Activated T-cell treated with anti-CD3 and anti-CD28 coated beads, Interleukin-2, amount 50 U/mL, for 48 hours (primary cell): ENCODE measurements at regions not wholly inside any gene's neighbourhood (a gene's known extent, or its start where the extent isn't known, plus 50 kb on each side); places are given as distances from the start of the nearest gene placed in this dataset.
"Not testable (repeated sequence)": the region's sequence is repeated elsewhere in the genome, so short reads cannot be mapped to it uniquely, and the experiment has no call there.

Experiments used
- DNase-seq, 2 experiments: peaks; one replicate each; pipeline ENCODE4 v3.0.0-alpha.2; 2020

GRCh38 chrX:87961471-87961870, 443.9 kb downstream of the KLHL4 start:
- no peak for DNase-seq

GRCh38 chrX:87968118-87968517, 450.5 kb downstream of the KLHL4 start:
- no peak for DNase-seq

DNA sequence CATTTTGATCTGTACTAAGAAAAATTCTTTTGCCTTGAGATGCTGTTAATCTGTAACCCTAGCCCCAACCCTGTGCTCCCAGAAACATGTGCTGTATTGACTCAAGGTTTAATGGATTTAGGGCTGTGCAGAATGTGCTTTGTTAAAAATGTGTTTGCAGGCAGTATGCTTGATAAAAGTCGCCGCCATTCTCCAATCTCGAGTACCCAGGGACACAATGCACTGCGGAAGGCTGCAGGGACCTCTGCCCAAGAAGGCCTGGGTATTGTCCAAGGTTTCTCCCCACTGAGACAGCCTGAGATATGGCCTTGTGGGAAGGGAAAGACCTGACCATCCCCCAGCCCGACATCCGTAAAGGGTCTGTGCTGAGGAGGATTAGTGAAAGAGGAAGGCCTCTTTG, 454.5 kb downstream of the KLHL4 start:
- not testable (repeated sequence) for DNase-seq

DNA sequence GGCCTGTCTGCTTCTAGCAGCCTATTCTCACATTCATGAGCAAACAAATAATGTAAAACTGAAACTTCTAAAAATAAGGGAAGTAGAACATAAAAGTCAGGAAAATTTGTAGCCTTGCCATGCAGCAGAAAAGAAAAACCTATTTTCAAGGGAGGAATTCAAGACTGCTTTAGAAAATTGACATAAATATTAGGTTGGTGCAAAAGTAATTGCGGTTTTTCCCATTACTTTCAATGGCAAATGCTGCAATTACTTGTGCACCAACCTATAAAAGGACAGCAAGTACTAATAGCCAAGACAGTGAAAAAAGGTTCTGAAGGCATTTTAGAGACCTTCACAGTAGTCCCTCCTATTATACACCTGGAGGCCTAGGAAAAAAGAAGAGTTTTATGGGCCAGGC, 457.8 kb downstream of the KLHL4 start:
- no peak for DNase-seq

DNA sequence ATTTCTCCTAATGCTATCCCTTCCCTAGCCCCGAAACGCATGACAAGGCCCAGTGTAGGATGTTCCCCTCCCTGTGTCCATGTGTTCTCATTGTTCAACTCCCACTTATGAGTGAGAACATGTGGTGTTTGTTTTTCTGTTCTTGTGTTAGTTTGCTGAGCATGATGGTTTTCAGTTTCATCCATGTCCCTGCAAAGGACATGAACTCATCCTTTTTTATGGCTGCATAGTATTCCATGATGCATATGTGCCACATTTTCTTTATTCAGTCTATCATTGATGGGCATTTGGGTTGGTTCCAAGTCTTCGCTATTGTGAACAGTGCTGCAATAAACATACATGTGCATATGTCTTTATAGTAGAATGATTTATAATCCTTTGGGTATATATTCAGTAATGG, 490.3 kb downstream of the KLHL4 start:
- DNase-seq: not testable (repeated sequence)

DNA sequence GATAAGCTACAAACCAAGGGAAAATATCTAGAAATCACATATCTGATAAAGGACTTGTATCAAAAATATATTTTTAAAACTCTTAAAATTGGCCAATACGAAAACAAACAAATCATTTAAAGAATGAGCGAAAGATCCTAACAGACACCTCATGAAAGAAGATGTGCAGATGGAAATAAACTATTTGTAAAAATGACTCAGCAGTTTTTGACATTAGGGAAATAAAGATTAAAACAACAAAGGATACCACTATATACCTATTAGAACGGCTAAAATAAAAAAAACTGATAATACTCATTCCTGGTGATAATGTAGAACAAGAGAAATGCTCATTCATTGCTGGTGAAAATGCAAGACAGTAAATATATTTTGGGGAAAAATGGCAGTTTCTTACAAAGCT, 506.4 kb downstream of the KLHL4 start:
- DNase-seq: no peak

GRCh38 chrX:88072339-88073030, 554.9 kb downstream of the KLHL4 start:
- DNase-seq: no peak

DNA sequence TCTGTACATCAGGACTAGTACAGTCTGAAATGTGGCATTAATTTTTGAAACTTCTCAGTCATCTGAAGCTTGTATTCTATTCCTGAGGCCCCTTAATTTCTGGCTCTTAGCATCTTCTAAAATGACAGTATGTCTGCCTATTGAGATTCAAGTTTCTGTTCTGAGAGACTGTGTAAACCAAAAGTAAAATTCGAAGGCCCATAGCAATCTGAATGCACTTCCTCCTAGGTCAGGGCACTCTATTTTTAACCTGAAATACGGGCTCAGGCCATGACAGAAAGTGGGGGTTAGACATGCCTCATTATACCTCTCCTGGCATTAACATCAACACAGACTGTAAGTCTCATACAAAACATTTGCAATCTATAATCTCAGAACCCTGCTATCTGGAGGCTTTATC, 584.4 kb downstream of the KLHL4 start:
- DNase-seq: no peak

DNA sequence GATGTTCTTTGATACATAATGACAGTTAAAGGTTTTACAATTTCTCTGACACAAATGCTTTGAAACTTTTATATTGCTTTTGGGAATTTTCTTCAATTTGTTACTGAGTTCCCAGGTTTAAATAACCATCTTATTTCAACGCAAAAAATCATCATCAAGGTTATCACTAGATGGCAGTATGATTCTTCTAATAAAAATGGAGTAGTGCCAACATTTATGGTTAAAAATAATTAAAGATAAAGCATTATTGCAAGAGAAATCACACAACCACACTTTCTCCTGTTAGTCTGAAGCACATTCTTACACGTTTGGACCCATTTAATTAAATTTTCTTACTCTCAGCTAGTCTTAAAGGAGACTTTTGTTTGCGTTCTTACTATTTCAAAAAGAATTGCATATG, 611.3 kb upstream of the CPXCR1 start:
- no peak for DNase-seq

- no peak for DNase-seq
Measured at GRCh38 chrX:88136328-88136727, 610.7 kb upstream of the CPXCR1 start.

- no peak for DNase-seq
Measured at GRCh38 chrX:88146577-88146976, 600.4 kb upstream of the CPXCR1 start.

DNA sequence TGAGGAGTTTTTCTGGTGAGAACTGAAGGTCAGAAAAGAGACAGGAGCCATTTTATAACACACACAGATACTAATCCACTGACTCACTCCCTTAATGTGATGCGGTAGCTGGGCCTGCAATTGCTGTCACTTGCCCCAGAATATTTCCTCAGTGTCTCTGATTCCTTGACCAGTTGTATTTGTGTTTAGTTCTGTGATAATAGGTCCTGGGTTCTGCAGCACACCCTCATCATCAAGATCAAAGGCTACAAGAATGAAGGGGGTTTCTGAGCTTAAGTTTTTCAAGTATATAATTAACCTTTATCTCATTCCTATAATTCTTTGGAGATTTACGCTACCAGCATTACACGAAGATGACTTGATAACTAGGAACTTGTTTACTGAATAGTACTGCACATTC, 576.5 kb upstream of the CPXCR1 start:
- DNase-seq: no peak

DNA sequence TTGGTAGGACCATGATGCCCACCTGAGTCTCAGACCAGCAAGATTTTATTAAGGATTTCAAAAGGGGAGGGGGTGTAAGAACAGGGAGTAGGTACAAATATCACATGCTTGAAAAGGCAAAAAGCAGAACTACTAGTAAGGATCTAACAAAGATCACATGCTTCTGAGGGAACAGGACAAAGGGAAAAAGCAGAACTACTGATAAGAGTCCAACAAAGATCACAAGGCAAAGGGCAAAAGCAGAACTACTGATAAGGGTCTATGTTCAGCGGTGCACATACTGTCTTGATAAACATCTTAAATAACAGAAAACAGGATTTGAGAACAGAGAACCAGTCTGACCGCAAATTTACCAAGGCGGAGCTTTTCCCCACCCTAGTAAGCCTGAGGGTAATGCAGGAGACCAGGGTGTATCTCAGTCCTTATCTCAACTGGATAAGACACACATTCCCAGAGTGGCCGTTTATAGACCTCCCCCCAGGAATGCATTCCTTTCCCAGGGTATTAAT, 573.0 kb upstream of the CPXCR1 start:
- DNase-seq: not testable (repeated sequence)

DNA sequence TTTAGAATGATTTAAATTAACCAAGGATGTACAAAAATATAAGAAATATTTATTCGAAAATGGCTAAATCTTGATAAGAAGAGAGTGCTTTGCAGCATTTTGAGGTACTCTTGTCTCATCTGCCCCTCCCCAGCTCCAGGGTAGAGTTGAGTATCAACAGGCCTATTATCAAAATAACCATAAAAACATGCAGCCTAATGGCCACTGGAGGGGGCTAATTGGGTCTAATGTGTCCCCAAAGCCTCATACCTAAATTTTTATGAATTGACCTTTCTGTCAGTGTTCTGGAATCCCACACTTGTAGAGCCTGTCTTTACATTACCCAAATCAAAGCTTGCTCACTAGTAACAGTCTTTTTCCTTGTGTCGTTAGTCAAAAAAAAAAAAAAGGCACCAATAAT, 544.9 kb upstream of the CPXCR1 start:
- DNase-seq: no peak

- no peak for DNase-seq
Measured at GRCh38 chrX:88244066-88244465, 503.0 kb upstream of the CPXCR1 start.

GRCh38 chrX:88284844-88285243, 462.2 kb upstream of the CPXCR1 start:
- no peak for DNase-seq

DNA sequence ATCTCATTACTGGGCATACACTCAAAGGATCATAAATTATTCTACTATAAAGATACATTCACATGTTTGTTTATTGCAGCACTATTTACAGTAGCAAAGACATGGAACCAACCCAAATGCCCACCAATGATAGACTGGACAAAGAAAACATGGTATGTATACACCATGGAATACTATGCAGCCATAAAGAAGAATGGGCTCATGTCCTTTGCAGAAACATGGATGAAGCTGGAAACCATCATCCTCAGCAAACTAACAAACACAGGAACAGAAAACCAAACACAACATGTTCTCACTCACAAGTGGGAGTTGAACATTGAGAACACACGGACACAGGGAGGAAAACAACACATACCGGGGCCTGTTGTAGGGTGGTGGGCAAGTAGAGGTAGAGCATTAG, 433.1 kb upstream of the CPXCR1 start:
- DNase-seq: not testable (repeated sequence)

DNA sequence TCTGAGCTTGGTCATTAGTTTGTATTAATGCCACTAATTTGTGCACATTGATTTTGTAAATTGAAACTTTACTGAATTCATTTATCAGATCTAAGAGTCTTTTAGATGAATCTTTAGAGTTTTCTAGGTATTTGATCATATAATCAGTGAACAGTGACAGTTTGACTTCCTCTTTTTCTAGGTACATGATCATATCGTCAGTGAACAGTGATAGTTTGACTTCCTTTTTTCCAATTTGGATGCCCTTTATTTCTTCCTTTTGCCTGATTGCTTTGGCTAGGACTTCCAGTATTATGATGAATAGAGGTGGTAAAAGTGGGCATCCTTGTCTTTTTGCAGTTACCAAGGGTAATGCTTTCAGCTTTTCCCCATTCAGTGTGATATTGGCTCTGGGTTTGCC, 421.4 kb upstream of the CPXCR1 start:
- no peak for DNase-seq

DNA sequence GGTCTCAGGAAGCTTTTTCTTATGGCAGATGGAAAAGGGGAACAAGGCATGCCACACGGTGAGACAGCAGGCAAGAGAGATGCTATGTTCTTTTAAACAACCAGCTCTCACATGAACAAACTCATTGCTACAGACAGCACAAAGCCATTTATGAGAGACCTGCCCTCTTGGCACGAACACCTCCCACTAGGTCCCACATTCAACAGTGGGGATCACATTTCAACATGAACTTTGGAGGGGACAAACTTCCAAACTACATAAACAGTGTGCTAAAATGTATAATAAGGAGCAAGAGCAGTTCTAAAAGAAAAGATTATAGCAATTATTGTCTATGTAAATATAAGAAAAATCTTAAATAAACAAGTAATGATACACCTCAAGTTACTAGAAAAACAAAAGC, 391.8 kb upstream of the CPXCR1 start:
- no peak for DNase-seq

- DNase-seq: no peak
Measured at GRCh38 chrX:88366314-88366713, 380.7 kb upstream of the CPXCR1 start.

DNA sequence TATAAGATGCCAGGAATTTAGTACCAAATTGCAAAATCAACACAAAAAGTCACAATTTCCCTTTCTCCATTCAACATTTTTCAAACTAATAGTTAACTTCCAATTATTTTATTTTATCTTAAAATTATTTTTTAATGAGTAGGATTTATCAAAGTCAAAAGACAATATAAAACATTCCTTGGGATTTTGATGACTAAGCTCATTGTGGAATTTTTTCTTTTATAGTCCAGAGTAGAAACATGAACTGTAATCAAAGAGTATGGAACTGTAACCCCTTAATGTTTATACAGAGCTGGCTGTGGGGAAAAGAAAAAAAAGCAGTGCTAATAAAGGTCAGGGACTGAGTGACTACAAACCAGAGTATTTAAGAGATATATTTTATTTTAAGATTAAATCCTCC, 368.6 kb upstream of the CPXCR1 start:
- no peak for DNase-seq

DNA sequence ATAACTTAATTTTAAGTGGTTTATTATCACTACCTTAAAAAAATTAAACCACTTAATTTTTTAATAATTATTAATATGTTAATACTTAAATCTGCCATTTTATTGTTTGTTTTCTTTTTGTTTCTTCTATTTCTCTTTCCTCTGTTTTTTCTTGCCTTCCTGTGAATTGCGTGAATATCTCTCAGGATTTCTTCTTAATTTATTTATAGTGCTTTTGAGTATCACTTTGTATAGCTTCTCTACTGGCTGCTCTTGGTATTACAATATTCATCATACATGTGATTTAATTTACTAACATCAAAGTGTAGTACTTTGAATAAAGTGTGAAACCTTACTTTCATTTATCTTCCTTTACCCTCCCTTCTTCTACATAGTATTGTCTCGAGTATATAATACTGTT, 349.5 kb upstream of the CPXCR1 start:
- no peak for DNase-seq

DNA sequence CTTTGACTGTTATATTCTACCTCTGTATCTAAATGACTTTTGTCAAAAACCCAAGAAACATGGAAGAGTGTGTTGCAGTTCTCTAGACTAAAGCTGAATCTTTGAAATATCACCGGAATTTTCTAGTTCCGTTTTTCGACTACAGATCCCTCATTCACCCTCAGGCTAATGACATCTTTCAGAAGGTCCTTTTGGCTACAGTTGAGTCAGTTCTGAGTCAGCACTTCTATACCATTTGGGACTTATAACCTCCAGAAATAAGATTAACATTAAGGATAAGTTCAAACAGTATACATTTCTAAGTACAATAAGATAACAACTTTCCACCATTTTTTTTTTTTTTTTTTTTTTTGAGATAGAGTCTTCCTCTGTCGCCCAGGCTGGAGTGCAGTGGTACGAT, 331.0 kb upstream of the CPXCR1 start:
- DNase-seq: no peak

GRCh38 chrX:88416965-88417364, 330.1 kb upstream of the CPXCR1 start:
- DNase-seq: no peak

DNA sequence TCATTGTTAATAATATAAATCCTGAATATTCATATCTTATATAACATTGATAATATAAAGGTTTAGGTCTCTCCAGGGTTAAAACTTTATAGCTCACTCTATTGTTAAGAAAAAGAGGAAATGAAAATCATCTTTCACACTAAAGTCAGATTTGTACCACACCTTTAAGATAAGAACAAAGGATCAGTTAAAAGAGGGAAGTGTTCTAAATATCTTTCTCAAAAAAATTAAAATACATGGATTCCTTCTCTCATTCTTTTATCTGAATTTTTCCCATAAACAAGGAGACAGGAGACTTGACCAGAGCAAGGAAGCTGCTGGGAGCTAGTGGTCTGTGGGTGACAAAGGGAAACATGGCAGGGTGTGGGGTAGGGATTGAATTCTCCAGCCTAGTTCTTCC, 323.0 kb upstream of the CPXCR1 start:
- DNase-seq: no peak
